Neuron (in vitro differentiated cells): ENCODE measurements at regions not wholly inside any gene's neighbourhood (a gene's known extent, or its start where the extent isn't known, plus 50 kb on each side); places are given as distances from the start of the nearest gene placed in this dataset.

Source experiments
- H2AFZ ChIP-seq: one replicate; pipeline ENCODE4 v1.6.1; 2013; ENCODE audit warnings: low read depth, mild to moderate bottlenecking, inconsistent platforms, low read length, moderate library complexity
- H3K27me3 ChIP-seq: one replicate; pipeline ENCODE4 v1.6.1; 2013; ENCODE audit warnings: low read length; ENCODE audit not compliant: insufficient read depth
- H3K36me3 ChIP-seq: one replicate; pipeline ENCODE4 v1.6.1; 2013; ENCODE audit warnings: low read length; ENCODE audit not compliant: insufficient read depth
- H3K4me1 ChIP-seq: one replicate; pipeline ENCODE4 v1.6.1; 2013; ENCODE audit warnings: low read length; ENCODE audit not compliant: insufficient read depth
- H3K4me3 ChIP-seq: 2 replicates; pipeline ENCODE4 v1.5.1; 2013; ENCODE audit warnings: mild to moderate bottlenecking, low read length, moderate library complexity
- H3K9me3 ChIP-seq: one replicate; pipeline ENCODE4 v1.6.1; 2013; ENCODE audit warnings: low read length

- no peaks in the 10 kb centered on the region for H3K27me3 ChIP-seq
- no peaks in the 10 kb centered on the region for H3K36me3 ChIP-seq
- no peaks in the 10 kb centered on the region for H3K4me1 ChIP-seq
- no peak overlapping the region for H2AFZ ChIP-seq
- H3K4me3 ChIP-seq, result no peak overlapping the region
- H3K9me3 ChIP-seq, result no peaks in the 10 kb centered on the region
Observed at GRCh38 chr11:90916706-90917105, 693.9 kb upstream of the CHORDC1 start.

- no peaks in the 10 kb centered on the region for H3K36me3 ChIP-seq
- H3K4me3 ChIP-seq, result no peak overlapping the region
- H3K9me3 ChIP-seq, result no peaks in the 10 kb centered on the region
- H3K27me3 ChIP-seq, result no peaks in the 10 kb centered on the region
- no peaks in the 10 kb centered on the region for H3K4me1 ChIP-seq
- no peak overlapping the region for H2AFZ ChIP-seq
Observed at GRCh38 chr11:90913131-90913668, 690.4 kb upstream of the CHORDC1 start.

- Histone ChIP-seq H3K4me1 (no peaks in the 10 kb centered on the region), H3K36me3 (no peaks in the 10 kb centered on the region), H3K4me3 (no peak overlapping the region), H2AFZ (no peak overlapping the region), H3K9me3 (no peaks in the 10 kb centered on the region), H3K27me3 (no peaks in the 10 kb centered on the region)
Observed at GRCh38 chr11:90912631-90913030, 689.8 kb upstream of the CHORDC1 start.

GRCh38 chr11:90911192-90911591 lies 688.3 kb upstream of the CHORDC1 start:
- H2AFZ ChIP-seq, result no peak overlapping the region
- no peak overlapping the region for H3K4me3 ChIP-seq
- no peaks in the 10 kb centered on the region for H3K27me3 ChIP-seq
- H3K9me3 ChIP-seq, result no peaks in the 10 kb centered on the region
- H3K4me1 ChIP-seq, result no peaks in the 10 kb centered on the region
- H3K36me3 ChIP-seq, result no peaks in the 10 kb centered on the region

- H3K9me3 ChIP-seq, result no peaks in the 10 kb centered on the region
- H3K4me3 ChIP-seq, result no peak overlapping the region
- no peaks in the 10 kb centered on the region for H3K4me1 ChIP-seq
Observed at GRCh38 chr11:90908074-90908473, 685.2 kb upstream of the CHORDC1 start.

GRCh38 chr11:90895850-90896249 lies 673.0 kb upstream of the CHORDC1 start:
- Histone ChIP-seq H3K4me1 (no peaks in the 10 kb centered on the region), H2AFZ (no peak overlapping the region), H3K9me3 (no peaks in the 10 kb centered on the region), H3K4me3 (no peak overlapping the region), H3K36me3 (no peaks in the 10 kb centered on the region), H3K27me3 (no peaks in the 10 kb centered on the region)

More at GRCh38 chr11:90908074-90908473, 685.2 kb upstream of the CHORDC1 start:
- no peaks in the 10 kb centered on the region for H3K27me3 ChIP-seq
- H2AFZ ChIP-seq, result no peak overlapping the region
- H3K36me3 ChIP-seq, result no peaks in the 10 kb centered on the region

GRCh38 chr11:90890347-90890746 lies 667.5 kb upstream of the CHORDC1 start:
- no peaks in the 10 kb centered on the region for H3K4me1 ChIP-seq
- no peaks in the 10 kb centered on the region for H3K9me3 ChIP-seq
- no peaks in the 10 kb centered on the region for H3K36me3 ChIP-seq
- H3K4me3 ChIP-seq, result no peak overlapping the region
- H2AFZ ChIP-seq, result no peak overlapping the region
- H3K27me3 ChIP-seq, result no peaks in the 10 kb centered on the region

- Histone ChIP-seq H3K4me3 (no peak overlapping the region), H3K27me3 (no peaks in the 10 kb centered on the region), H3K4me1 (no peaks in the 10 kb centered on the region), H2AFZ (no peak overlapping the region), H3K9me3 (no peaks in the 10 kb centered on the region), H3K36me3 (no peaks in the 10 kb centered on the region)
Observed at GRCh38 chr11:90884181-90884580, 661.3 kb upstream of the CHORDC1 start.

- no peak overlapping the region for H2AFZ ChIP-seq
- H3K9me3 ChIP-seq, result no peaks in the 10 kb centered on the region
- no peaks in the 10 kb centered on the region for H3K4me1 ChIP-seq
- H3K36me3 ChIP-seq, result no peaks in the 10 kb centered on the region
- H3K27me3 ChIP-seq, result no peaks in the 10 kb centered on the region
- no peak overlapping the region for H3K4me3 ChIP-seq
Observed at GRCh38 chr11:90874986-90875385, 652.1 kb upstream of the CHORDC1 start.

GRCh38 chr11:90874281-90874680 lies 651.4 kb upstream of the CHORDC1 start:
- no peak overlapping the region for H2AFZ ChIP-seq
- H3K4me1 ChIP-seq, result no peaks in the 10 kb centered on the region
- no peak overlapping the region for H3K4me3 ChIP-seq
- no peaks in the 10 kb centered on the region for H3K36me3 ChIP-seq
- no peaks in the 10 kb centered on the region for H3K27me3 ChIP-seq
- no peaks in the 10 kb centered on the region for H3K9me3 ChIP-seq

- H3K27me3 ChIP-seq, result no peaks in the 10 kb centered on the region
- H3K36me3 ChIP-seq, result no peaks in the 10 kb centered on the region
- no peaks in the 10 kb centered on the region for H3K9me3 ChIP-seq
- no peaks in the 10 kb centered on the region for H3K4me1 ChIP-seq
- no peak overlapping the region for H2AFZ ChIP-seq
- H3K4me3 ChIP-seq, result no peak overlapping the region
Observed at GRCh38 chr11:90867416-90867815, 644.6 kb upstream of the CHORDC1 start.

GRCh38 chr11:90856790-90857189 lies 633.9 kb upstream of the CHORDC1 start:
- no peaks in the 10 kb centered on the region for H3K27me3 ChIP-seq
- no peaks in the 10 kb centered on the region for H3K9me3 ChIP-seq
- H3K36me3 ChIP-seq, result no peaks in the 10 kb centered on the region
- no peak overlapping the region for H3K4me3 ChIP-seq
- no peak overlapping the region for H2AFZ ChIP-seq
- no peaks in the 10 kb centered on the region for H3K4me1 ChIP-seq

- H3K9me3 ChIP-seq, result no peaks in the 10 kb centered on the region
- H3K4me1 ChIP-seq, result no peaks in the 10 kb centered on the region
- H3K4me3 ChIP-seq, result no peak overlapping the region
- H2AFZ ChIP-seq, result no peak overlapping the region
- no peaks in the 10 kb centered on the region for H3K36me3 ChIP-seq
- H3K27me3 ChIP-seq, result no peaks in the 10 kb centered on the region
Observed at GRCh38 chr11:90855531-90855930, 632.7 kb upstream of the CHORDC1 start.

GRCh38 chr11:90851196-90851595 lies 628.3 kb upstream of the CHORDC1 start:
- H3K27me3 ChIP-seq, result no peaks in the 10 kb centered on the region
- no peak overlapping the region for H3K4me3 ChIP-seq
- H2AFZ ChIP-seq, result no peak overlapping the region
- H3K9me3 ChIP-seq, result no peaks in the 10 kb centered on the region
- no peaks in the 10 kb centered on the region for H3K4me1 ChIP-seq
- no peaks in the 10 kb centered on the region for H3K36me3 ChIP-seq
